ENCODE measurements at regions not wholly inside any gene's neighbourhood (a gene's known extent, or its start where the extent isn't known, plus 50 kb on each side); places are given as distances from the start of the nearest gene placed in this dataset.

- intact Hi-C loops (cut with DNase I) = no loop called here
- H3K4me1 ChIP-seq = no peaks in the 10 kb centered on the region
- DNase-seq (no peak), ATAC-seq (no peak), FAIRE-seq (no peak)
- WGBS, 2 donors = 67 to 77% methylated on average over 3 of the region's 3 CpGs
- no peak overlapping the region for H3K4me3 ChIP-seq
- no peaks in the 10 kb centered on the region for H3K27me3 ChIP-seq
- H3K36me3 ChIP-seq = no peaks in the 10 kb centered on the region
- no peak for TF ChIP-seq CTCF (IDR thresholded peaks at IDR 0.05)
- H3K9me3 ChIP-seq = no peaks in the 10 kb centered on the region
- H3K27ac ChIP-seq = no peak overlapping the region
Observed at GRCh38 chr1:103986792-103987191, 237.1 kb downstream of the AMY1C start.

DNA sequence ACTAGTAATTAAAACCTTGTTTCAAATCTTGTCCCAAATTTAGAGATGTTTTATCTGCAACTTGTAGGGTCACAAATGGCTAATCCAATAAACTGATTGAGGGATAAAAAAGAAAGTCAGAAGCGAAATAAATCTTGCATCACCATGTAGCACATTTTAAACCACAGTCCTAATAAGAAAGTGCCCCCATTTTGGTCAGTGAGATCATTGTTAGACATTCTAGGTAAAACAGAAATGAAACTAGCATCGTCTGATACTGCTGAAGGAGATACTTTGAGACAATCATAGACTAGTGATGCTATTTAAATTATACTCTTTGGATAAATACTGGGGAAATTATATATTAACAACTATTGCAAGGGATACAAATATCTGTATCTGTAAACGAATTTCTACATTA lies 247.9 kb downstream of the AMY1C start:
- no peak for TF ChIP-seq CTCF (IDR thresholded peaks at IDR 0.05)
- intact Hi-C loops (cut with DNase I) = no loop called here

GRCh38 chr1:104018922-104019674 lies 269.4 kb downstream of the AMY1C start:
- Histone ChIP-seq H3K27me3 (no peaks in the 10 kb centered on the region), H3K4me1 (no peaks in the 10 kb centered on the region), H3K36me3 (no peaks in the 10 kb centered on the region), H3K9me3 (no peaks in the 10 kb centered on the region), H3K4me3 (no peak overlapping the region), H3K27ac (no peak overlapping the region)
- DNase-seq (no peak), FAIRE-seq (no peak), ATAC-seq (no peak)
- TF ChIP-seq CTCF (IDR thresholded peaks at IDR 0.05) = no peak
- 62 to 69% methylated on average over 1 of the region's 1 CpG for WGBS, 2 donors
- intact Hi-C loops (cut with DNase I) = no loop called here

More for the DNA sequence above, 247.9 kb downstream of the AMY1C start:
- Histone ChIP-seq H3K27ac (no peak overlapping the region), H3K4me1 (no peaks in the 10 kb centered on the region), H3K9me3 (no peaks in the 10 kb centered on the region), H3K36me3 (no peaks in the 10 kb centered on the region), H3K4me3 (no peak overlapping the region), H3K27me3 (no peaks in the 10 kb centered on the region)
- DNase-seq (no peak), ATAC-seq (no peak), FAIRE-seq (no peak)
- WGBS, 2 donors = 17 to 30% methylated on average over 3 of the region's 3 CpGs

DNA sequence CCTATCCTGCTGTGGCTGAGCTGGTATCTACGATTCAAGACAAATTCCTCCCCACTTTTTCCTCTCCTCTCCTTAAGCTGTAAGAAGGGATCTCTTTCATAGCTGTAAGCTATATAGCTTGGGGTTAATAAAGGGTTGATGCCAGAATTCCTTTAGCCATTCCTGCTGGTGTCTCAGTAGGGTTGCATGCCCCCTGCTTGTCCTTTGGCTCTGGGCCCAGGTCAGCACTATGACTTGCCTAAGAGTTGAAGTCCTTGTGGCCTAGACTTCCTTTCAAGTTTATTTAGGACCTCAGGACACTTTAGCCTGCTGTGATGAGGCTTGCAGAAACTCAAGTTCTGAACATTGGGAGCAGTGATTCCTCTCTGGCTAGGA lies 270.0 kb downstream of the AMY1C start:
- FAIRE-seq = no peak
- 60 to 75% methylated on average over 1 of the region's 1 CpG for WGBS, 2 donors

More for the DNA sequence above, 270.0 kb downstream of the AMY1C start:
- Histone ChIP-seq H3K27me3 (no peaks in the 10 kb centered on the region), H3K9me3 (no peaks in the 10 kb centered on the region), H3K4me3 (no peak overlapping the region), H3K27ac (no peak overlapping the region), H3K4me1 (no peaks in the 10 kb centered on the region), H3K36me3 (no peaks in the 10 kb centered on the region)
- ATAC-seq (no peak), DNase-seq (no peak)
- no peak for TF ChIP-seq CTCF (IDR thresholded peaks at IDR 0.05)
- intact Hi-C loops (cut with DNase I) = no loop called here

All from pancreas (tissue), 10 donors.